H1 (cell line): ENCODE measurements at regions not wholly inside any gene's neighbourhood (a gene's known extent, or its start where the extent isn't known, plus 50 kb on each side); places are given as distances from the start of the nearest gene placed in this dataset.

ENCODE experiments used
- GABPA ChIP-seq: IDR thresholded peaks from 2 replicates; pipeline ENCODE4 v1.6.1; 2011; ENCODE audit warnings: mild to moderate bottlenecking, low read length, moderate library complexity, borderline replicate concordance; ENCODE audit not compliant: insufficient read depth
- POLR2AphosphoS5 ChIP-seq: IDR thresholded peaks from 2 replicates; pipeline ENCODE4 v1.6.1; 2011; ENCODE audit warnings: low read depth, low read length

- TF ChIP-seq GABPA, result no peak
- no peak for TF ChIP-seq POLR2AphosphoS5
Measured at GRCh38 chr13:65660731-65661130, 1569.4 kb downstream of the PCDH9 start (continued).
